Prostate gland (tissue), 2 donors: ENCODE measurements at regions not wholly inside any gene's neighbourhood (a gene's known extent, or its start where the extent isn't known, plus 50 kb on each side); places are given as distances from the start of the nearest gene placed in this dataset.
"Not testable (repeated sequence)": the region's sequence is repeated elsewhere in the genome, so short reads cannot be mapped to it uniquely, and the experiment has no call there.

Source experiments
- DNase-seq: peaks from one replicate; pipeline ENCODE4 v3.0.0-alpha.2; 2019; ENCODE audit warnings: low spot score
- H3K27ac ChIP-seq, 2 donors: fragments of 200-600 bp; sonication (generic); 2 replicates each; pipeline ENCODE4 v1.5.1; 2017 to 2019
- H3K27me3 ChIP-seq: fragments of 200-600 bp; sonication (generic); replicated peaks from 2 replicates; pipeline ENCODE4 v1.5.1; 2019; ENCODE audit not compliant: insufficient read depth
- H3K36me3 ChIP-seq, 2 donors: fragments of 200-600 bp; sonication (generic); 1 replicate in 1 of 2; 2 replicates in 1 of 2; pipeline versions ENCODE4 v1.5.1 to v1.8.1; 2017 to 2019
- H3K4me1 ChIP-seq: fragments of 200-600 bp; sonication (generic); replicated peaks from 2 replicates; pipeline ENCODE4 v1.5.1; 2019
- H3K4me3 ChIP-seq, 2 donors: fragments of 200-600 bp; sonication (generic); 2 replicates each; pipeline ENCODE4 v1.5.1; 2017 to 2019
- H3K9me3 ChIP-seq: fragments of 200-600 bp; sonication (generic); 2 replicates; pipeline ENCODE4 v1.5.1; 2017
- POLR2A ChIP-seq: fragments of 450-650 bp; IDR thresholded peaks from one replicate; pipeline ENCODE4 v1.6.1; 2016; ENCODE audit warnings: antibody characterized with exemption, mild to moderate bottlenecking
- POLR2AphosphoS5 ChIP-seq: sonication (generic); formaldehyde crosslinking; IDR thresholded peaks from one replicate; pipeline ENCODE4 v1.6.1; 2017; ENCODE audit warnings: antibody characterized with exemption
- WGBS: methylation state at CpG from one replicate; pipeline ENCODE4 v1.1.5; 2018; 5-methylcytosine and 5-hydroxymethylcytosine counted together
- intact Hi-C: fragments of 100-400 bp; cut with DNase I; formaldehyde crosslinking; loops from one replicate; pipeline ENCODE4 v1.14.2; 2022
- TF ChIP-seq, protein P1 (sequence below), 4 experiments: fragments of 200-600 bp in 2 of 4; fragments of 450-650 bp in 2 of 4; sonication (generic) in 2 of 4; IDR thresholded peaks; 1 replicate in 3 of 4; 2 replicates in 1 of 4; pipeline ENCODE4 v1.5.1; 2016 to 2019; ENCODE audit warnings: antibody characterized with exemption in 4 of 4, mild to moderate bottlenecking in 2 of 4, moderate library complexity in 2 of 4

DNA sequence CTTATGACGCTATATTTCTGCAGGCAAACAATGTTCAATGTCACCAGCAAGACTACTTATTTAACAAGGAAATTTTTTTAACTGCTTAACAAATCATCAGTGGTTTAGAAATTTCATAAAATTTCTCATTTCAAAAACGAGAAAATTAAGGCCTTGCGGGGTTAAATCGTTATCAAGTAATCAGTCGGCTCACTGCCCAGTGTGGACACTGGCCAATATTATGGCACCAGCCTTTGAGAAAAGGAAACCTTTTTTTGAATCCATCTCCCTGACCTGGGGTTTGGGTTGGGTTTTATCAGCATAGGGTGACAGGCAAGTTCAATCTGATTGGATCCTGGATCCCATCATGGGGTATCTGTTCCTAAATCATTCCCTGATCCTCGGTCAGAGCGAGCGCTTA lies 461.2 kb downstream of the SETD4 start:
- no peak overlapping the region for H3K4me3 ChIP-seq
- intact Hi-C loops: no loop called here
- H3K27me3 ChIP-seq: no peaks in the 10 kb centered on the region
- TF ChIP-seq POLR2A (no peak), POLR2AphosphoS5 (no peak)
- TF ChIP-seq, protein P1, sequence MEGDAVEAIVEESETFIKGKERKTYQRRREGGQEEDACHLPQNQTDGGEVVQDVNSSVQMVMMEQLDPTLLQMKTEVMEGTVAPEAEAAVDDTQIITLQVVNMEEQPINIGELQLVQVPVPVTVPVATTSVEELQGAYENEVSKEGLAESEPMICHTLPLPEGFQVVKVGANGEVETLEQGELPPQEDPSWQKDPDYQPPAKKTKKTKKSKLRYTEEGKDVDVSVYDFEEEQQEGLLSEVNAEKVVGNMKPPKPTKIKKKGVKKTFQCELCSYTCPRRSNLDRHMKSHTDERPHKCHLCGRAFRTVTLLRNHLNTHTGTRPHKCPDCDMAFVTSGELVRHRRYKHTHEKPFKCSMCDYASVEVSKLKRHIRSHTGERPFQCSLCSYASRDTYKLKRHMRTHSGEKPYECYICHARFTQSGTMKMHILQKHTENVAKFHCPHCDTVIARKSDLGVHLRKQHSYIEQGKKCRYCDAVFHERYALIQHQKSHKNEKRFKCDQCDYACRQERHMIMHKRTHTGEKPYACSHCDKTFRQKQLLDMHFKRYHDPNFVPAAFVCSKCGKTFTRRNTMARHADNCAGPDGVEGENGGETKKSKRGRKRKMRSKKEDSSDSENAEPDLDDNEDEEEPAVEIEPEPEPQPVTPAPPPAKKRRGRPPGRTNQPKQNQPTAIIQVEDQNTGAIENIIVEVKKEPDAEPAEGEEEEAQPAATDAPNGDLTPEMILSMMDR (IDR thresholded peaks at IDR 0.05): no peak
- H3K9me3 ChIP-seq: no peaks in the 10 kb centered on the region
- H3K4me1 ChIP-seq: no peaks in the 10 kb centered on the region
- WGBS: 77% methylated on average over 8 of the region's 8 CpGs
- H3K36me3 ChIP-seq: no peaks in the 10 kb centered on the region
- DNase-seq: no peak
- H3K27ac ChIP-seq: no peak overlapping the region

GRCh38 chr21:35597750-35598339 lies 462.5 kb downstream of the SETD4 start:
- WGBS: 95% methylated on average over 7 of the region's 7 CpGs
- Histone ChIP-seq H3K27ac (no peak overlapping the region), H3K9me3 (no peaks in the 10 kb centered on the region), H3K27me3 (no peaks in the 10 kb centered on the region), H3K36me3 (no peaks in the 10 kb centered on the region), H3K4me1 (no peaks in the 10 kb centered on the region), H3K4me3 (no peak overlapping the region)
- DNase-seq: no peak
- intact Hi-C loops: no loop called here
- TF ChIP-seq, protein P1 (IDR thresholded peaks at IDR 0.05): no peak
- no peak for TF ChIP-seq POLR2AphosphoS5
- TF ChIP-seq POLR2A: no peak

- intact Hi-C loops: no loop called here
- Histone ChIP-seq H3K27ac (no peak overlapping the region), H3K27me3 (no peaks in the 10 kb centered on the region), H3K36me3 (no peaks in the 10 kb centered on the region), H3K4me3 (no peak overlapping the region), H3K4me1 (no peaks in the 10 kb centered on the region), H3K9me3 (no peaks in the 10 kb centered on the region)
- no peak for TF ChIP-seq POLR2AphosphoS5
- TF ChIP-seq POLR2A: no peak
- TF ChIP-seq, protein P1 (IDR thresholded peaks at IDR 0.05): no peak
- WGBS: 98% methylated on average over 5 of the region's 5 CpGs
- no peak for DNase-seq
Observed at GRCh38 chr21:35594905-35595304, 465.4 kb downstream of the SETD4 start.

DNA sequence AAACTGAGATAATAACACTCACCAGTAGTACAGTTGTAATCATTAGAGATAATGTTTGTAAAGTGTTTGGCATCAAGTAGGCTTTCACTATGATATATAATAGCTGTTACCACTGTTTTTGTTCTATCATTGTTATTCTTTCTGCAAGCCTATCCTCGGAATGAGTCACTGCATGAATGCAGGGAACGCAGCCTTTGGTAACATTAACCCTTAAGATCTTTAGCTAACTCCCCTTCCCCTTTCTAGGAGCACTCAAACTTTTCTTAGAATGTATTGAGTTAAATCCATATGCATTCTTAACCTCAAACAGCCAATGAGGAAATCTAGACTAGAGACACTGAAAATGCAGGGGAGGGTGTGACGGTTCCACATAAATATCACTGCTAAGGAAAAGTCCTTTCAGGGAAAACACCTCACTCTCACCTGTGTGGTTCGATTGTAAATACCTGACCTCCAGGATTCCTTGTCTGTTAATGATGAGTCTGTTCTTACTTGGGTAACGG lies 467.3 kb downstream of the SETD4 start:
- intact Hi-C loops: no loop called here
- 33% methylated on average over 5 of the region's 5 CpGs for WGBS
- Histone ChIP-seq H3K27me3 (no peaks in the 10 kb centered on the region), H3K4me3 (no peak overlapping the region), H3K9me3 (no peaks in the 10 kb centered on the region), H3K27ac (no peak overlapping the region), H3K36me3 (no peaks in the 10 kb centered on the region), H3K4me1 (no peaks in the 10 kb centered on the region)
- no peak for TF ChIP-seq POLR2A
- TF ChIP-seq, protein P1 (IDR thresholded peaks at IDR 0.05): no peak
- no peak for TF ChIP-seq POLR2AphosphoS5
- no peak for DNase-seq

DNA sequence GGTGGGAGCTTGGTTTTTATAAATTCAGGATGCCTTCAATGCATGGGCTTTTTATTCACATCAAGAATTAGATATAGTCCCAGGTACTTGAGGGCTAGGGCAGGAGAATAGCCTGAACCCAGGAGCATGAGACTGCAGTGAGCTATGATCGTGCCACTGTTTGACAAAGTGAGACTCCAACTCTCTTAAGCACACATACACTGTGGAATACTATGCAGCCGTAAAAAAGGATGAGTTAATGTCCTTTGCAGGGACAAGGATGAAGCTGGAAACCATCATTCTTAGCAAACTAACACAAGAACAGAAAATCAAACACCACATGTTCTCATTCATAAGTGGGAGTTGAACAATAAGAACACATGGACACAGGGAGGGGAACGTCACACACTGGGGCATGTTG lies 470.0 kb downstream of the SETD4 start:
- H3K4me1 ChIP-seq, H3K36me3 ChIP-seq, H3K4me3 ChIP-seq, DNase-seq, H3K9me3 ChIP-seq, H3K27me3 ChIP-seq, H3K27ac ChIP-seq, intact Hi-C loops: not testable (repeated sequence)
- 94% methylated on average over 3 of the region's 3 CpGs for WGBS
